ES-I3 (cell line): ENCODE measurements at regions not wholly inside any gene's neighbourhood (a gene's known extent, or its start where the extent isn't known, plus 50 kb on each side); places are given as distances from the start of the nearest gene placed in this dataset.

Experiments used
- H3K36me3 ChIP-seq: 2 replicates; pipeline ENCODE4 v1.6.1; 2013; ENCODE audit warnings: mild to moderate bottlenecking, low read length, control low read depth, moderate library complexity; ENCODE audit not compliant: insufficient read depth
- H3K4me1 ChIP-seq: 2 replicates; pipeline ENCODE4 v1.6.1; 2013; ENCODE audit warnings: mild to moderate bottlenecking, control low read depth, low read length; ENCODE audit not compliant: insufficient read depth
- H3K9ac ChIP-seq: 2 replicates; pipeline ENCODE4 v1.6.1; 2013; ENCODE audit warnings: low read depth, mild to moderate bottlenecking, low read length, moderate library complexity
- H3K9me3 ChIP-seq: 2 replicates; pipeline ENCODE4 v1.6.1; 2013; ENCODE audit warnings: mild to moderate bottlenecking, low read length, moderate library complexity; ENCODE audit not compliant: control insufficient read depth, insufficient read depth

DNA sequence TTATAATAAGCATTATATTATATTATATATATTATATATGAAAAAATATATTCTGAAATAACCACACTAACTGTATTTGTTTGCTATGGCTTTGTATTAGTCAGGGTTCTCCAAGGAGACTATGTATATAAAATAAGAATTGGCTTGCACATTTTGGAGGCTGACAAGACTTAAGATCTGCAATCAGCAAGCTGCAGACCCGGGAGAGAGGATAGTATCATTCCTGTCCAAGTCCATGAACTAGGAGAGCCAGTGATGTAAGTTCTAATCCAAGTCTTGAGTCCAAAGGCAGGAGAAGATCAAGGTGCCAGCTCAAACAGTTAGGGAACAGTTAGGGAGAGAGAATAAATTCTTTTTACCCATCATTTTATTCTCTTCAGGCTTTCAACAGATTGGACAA lies 639.5 kb downstream of the PLPP3 start:
- H3K9ac ChIP-seq, result no peak overlapping the region
- no peaks in the 10 kb centered on the region for H3K36me3 ChIP-seq
- no peaks in the 10 kb centered on the region for H3K9me3 ChIP-seq
- H3K4me1 ChIP-seq, result no peaks in the 10 kb centered on the region

DNA sequence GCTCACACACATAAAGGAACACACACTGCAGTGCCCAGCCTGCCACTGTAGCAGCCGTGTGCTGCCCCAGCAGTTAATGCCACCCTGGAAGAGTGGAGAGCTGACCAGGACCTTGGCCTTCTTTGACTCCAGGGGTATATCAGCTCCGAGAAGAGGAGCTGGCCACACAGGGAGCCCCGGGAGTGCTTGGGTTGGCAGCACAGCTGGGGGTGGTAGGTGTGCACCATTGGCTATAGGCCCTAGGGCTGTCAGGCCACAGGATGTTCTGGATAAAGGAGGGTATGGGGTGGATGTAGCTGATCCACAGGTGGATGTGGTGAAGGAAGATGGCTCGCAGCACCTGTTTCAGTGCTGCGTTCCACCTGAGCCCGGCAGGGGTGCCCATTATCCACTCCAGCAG lies 640.5 kb downstream of the PLPP3 start:
- no peak overlapping the region for H3K9ac ChIP-seq
- H3K36me3 ChIP-seq, result no peaks in the 10 kb centered on the region
- no peaks in the 10 kb centered on the region for H3K9me3 ChIP-seq
- H3K4me1 ChIP-seq, result no peaks in the 10 kb centered on the region

DNA sequence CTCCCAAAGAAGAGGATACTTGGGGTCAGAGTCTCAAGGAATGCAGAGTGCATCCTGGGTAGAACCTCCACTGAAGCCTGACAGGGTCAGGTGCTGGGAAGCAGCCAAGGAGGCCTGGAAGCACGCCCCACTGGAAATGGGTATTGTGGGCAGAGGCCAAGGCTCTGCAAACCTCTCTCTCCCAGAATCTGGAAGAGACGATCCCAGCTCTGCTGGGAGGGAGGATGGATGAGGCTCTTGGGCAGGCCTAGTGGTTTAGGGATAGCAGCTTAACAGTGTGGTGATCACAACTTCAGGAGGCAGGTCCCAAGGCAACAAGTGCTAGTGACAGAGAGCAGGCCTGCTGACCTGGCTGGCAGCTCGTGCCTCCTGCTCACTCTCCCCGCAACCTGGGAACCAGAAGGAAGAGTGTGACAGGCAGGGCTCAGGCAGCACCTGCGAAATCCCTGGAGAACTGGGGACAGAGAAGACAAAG lies 641.0 kb downstream of the PLPP3 start:
- Histone ChIP-seq H3K4me1 (no peaks in the 10 kb centered on the region), H3K9ac (no peak overlapping the region), H3K9me3 (no peaks in the 10 kb centered on the region), H3K36me3 (no peaks in the 10 kb centered on the region)

DNA sequence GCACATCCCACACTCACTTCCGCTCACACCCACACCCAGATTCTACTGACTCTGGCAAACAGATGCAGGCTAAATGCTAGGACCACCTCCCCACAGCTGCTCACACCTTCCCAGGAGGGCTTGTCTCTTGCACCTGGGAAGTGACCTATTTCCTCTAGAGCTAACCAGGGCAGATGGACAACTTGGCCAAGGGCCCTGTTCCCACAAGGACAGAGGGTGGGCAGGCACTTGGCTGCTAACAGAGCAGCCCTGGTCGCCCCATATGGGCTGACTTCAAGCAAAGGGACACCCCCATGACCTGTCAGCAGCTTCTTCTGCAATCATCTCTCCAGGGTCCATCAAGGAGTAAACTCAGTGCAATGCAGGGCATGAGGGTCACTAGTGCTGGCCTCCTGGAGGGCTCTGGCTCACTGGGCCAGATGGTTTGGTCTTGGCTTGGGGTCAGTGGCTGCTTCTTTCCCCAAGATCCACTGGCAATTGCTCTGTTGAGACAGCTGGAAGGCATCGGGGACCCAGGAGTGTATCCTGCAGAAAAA lies 641.5 kb downstream of the PLPP3 start:
- Histone ChIP-seq H3K4me1 (no peaks in the 10 kb centered on the region), H3K9me3 (no peaks in the 10 kb centered on the region), H3K36me3 (no peaks in the 10 kb centered on the region)

DNA sequence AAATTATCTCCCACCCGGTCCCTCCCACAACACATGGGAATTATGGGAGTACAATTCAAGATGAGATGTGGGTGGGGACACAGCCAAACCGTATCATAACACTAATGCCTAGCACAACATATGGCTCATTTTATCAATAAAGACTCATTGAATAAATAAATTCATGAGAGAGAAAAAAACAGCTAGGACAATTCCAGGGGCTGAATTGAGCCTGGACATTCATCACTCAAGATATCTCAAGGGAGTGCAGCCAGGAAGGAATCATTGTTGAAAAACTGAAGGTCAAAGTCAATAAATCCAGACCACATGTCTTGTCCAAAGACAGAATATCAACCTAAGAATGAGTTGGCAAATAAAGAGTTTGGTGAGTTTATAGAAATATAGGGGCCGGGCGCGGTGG lies 644.1 kb downstream of the PLPP3 start:
- Histone ChIP-seq H3K4me1 (no peaks in the 10 kb centered on the region), H3K9ac (no peak overlapping the region), H3K9me3 (no peaks in the 10 kb centered on the region), H3K36me3 (no peaks in the 10 kb centered on the region)

More for the DNA sequence above, 641.5 kb downstream of the PLPP3 start:
- H3K9ac ChIP-seq, result no peak overlapping the region

DNA sequence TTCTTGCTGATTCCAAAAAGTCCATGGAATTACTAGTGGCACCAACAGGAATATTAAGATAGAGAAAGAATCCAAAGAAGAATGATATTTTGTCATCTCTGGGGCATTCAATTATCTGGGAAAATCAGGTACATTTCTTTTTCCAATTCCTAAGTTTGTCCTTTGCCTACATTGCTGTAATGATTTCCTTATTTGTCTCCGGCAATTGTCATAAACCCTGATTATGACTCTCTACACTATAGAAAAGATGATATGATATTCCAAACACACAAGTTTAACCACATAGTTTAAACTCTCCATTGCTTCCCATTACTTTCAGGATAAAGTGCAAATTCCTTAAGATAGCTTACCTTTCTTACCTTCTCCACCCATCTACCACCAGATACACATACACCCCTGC lies 647.0 kb downstream of the PLPP3 start:
- Histone ChIP-seq H3K9ac (no peak overlapping the region), H3K4me1 (no peaks in the 10 kb centered on the region), H3K36me3 (no peaks in the 10 kb centered on the region), H3K9me3 (no peaks in the 10 kb centered on the region)

DNA sequence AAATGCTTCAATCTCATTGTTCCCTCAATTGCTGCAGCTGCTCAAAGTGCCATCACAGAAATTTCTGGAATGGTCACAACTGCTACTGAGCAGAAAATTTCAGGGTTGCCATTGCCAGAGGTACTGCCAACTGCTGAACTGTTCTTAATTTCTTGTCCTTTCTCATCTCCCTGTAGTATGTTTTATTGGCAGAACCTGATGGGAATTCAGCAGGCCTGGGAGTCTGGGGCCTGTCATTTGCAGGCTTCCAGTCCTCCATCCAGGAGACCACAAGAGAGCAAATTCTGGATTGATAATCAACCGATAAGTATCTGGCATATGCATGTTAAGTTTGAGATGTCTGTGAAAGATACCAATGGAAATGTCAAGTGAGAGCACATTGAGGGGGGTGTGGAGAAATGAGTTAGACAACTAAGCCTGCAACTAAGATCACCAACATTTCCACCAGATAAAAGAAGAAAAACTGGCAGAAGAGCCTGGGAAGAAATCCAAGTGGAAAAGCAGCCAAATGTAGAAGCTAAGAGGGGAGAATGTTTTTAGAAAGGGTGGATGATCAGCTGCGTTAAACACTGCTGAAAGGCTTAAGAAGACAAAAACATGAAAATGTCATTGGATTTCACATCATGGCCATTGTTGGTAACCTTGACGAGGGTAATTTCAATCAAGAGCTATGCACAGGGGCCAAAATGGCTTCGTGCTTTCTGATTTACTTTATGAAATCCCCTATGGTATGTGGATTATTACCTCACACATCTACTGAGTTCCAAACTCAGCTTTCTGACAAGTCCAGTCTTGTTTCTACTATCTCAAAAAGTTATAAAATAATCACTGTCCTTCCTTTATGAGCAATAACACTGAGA lies 648.1 kb downstream of the PLPP3 start:
- Histone ChIP-seq H3K4me1 (no peaks in the 10 kb centered on the region), H3K9ac (no peak overlapping the region), H3K9me3 (no peaks in the 10 kb centered on the region), H3K36me3 (no peaks in the 10 kb centered on the region)

DNA sequence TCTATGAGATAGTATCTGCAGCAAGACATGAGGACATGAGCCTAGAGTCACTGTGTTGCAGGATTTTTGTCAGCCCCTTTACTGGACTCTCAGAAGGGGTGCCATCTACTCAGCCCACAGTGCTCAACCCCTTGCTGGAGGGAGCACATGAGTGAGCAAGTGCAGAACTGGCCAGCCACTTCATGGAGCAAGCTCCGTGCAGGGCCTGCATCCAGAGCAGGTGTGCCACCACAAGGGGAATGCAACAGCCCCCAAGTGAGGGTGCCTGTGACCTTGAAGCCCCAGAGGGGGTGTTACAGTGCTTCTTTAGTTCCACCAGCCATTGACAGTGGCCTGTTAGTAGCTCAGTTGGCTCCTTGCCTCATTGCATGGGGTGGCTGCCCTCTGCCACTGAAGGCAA lies 649.7 kb downstream of the PLPP3 start:
- Histone ChIP-seq H3K36me3 (no peaks in the 10 kb centered on the region), H3K9me3 (no peaks in the 10 kb centered on the region), H3K9ac (no peak overlapping the region), H3K4me1 (no peaks in the 10 kb centered on the region)

DNA sequence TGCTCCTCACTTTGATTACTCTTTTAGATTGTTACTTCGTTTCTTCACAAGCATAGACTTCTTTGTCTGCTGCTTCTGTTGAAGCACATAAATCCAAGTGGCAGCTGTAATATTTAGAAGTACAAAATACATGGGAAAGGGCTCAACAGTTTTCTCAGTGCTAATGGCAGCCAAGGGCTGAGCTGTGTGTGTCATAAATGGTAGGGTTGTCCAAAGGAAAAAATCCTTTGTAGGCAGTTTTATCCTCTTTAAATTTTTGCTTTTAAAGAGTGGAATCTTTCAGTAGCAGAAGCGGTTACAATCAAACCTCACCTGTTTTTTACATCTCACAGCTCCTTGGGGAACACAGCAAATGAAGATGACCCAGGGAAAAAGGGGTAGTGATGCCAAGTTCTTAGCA lies 650.8 kb downstream of the PLPP3 start:
- no peaks in the 10 kb centered on the region for H3K4me1 ChIP-seq
- H3K36me3 ChIP-seq, result no peaks in the 10 kb centered on the region
- no peak overlapping the region for H3K9ac ChIP-seq
- no peaks in the 10 kb centered on the region for H3K9me3 ChIP-seq

DNA sequence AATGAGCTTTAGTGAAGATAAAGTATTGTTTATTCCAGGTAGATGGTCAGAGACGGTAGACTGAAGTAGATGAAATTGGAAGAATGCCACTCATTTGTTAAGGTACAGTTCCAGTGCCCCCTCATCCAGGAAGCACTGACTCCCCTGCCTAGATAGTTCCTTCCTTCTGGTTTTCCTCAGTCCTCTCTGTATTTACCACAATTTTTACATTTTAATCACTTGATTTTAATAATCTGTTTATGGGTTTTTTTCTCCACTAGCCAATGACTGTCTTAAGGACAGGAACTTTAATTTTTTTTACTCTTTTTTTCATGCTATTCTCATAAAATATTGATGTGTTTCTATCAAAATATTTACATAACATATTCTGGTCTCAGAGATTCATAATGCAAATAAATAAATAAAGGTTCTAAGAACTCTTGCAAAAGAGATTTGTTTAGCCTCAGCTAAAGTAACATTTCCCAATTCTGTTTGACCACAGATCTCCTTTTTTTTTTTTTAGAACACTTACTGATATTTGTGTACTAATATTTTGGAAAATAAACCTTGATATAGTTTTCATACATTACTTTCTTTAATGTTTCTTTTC lies 651.6 kb downstream of the PLPP3 start:
- Histone ChIP-seq H3K4me1 (no peaks in the 10 kb centered on the region), H3K9me3 (no peaks in the 10 kb centered on the region), H3K9ac (no peak overlapping the region), H3K36me3 (no peaks in the 10 kb centered on the region)

DNA sequence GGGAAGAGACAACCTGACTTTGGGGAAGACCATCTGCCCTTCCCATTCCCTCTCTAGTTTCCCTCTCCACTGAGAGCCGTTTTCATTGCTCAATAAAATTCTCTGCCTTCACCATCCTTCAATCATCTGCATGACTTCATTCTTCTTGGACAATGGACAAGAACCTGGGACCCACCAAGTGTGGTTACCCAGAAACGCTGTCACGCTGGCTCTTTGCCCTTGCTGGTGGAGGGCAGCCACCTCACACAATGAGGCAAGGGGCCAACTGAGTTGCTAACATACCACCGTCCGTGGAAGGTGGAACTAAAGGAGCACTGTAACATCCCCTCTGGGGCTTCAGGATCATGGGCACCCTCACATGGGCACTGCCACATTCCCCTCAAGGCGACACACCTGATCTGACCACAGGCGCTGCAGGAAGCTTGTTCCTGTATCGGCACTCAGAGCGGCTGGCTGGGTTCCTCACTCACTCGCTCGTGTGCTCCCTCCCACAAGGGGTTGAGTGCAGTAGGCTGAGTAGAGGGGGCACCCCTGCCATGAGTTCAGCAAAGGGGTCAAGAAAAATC lies 652.4 kb downstream of the PLPP3 start:
- no peaks in the 10 kb centered on the region for H3K4me1 ChIP-seq
- no peak overlapping the region for H3K9ac ChIP-seq
- no peaks in the 10 kb centered on the region for H3K9me3 ChIP-seq
- H3K36me3 ChIP-seq, result no peaks in the 10 kb centered on the region

DNA sequence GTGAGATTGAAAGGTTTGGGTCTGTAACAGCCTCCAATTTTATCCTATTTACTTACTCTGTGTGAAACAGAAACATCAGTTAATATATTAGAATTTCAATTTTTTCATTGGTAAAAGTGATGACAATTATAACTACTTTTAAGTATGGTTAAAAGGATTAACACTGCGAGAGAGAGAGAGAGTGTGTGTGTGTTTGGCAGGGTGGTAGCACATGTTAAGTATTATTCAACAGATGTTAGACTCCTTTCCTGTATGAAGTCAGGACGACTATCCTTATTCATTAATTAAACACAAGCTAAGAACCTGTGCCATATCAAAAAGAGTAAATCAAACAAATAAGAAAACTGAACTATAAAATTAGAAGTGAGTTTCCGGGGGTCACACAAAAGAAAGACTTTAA lies 662.5 kb downstream of the PLPP3 start:
- Histone ChIP-seq H3K4me1 (no peaks in the 10 kb centered on the region), H3K36me3 (no peaks in the 10 kb centered on the region), H3K9me3 (no peaks in the 10 kb centered on the region), H3K9ac (no peak overlapping the region)

DNA sequence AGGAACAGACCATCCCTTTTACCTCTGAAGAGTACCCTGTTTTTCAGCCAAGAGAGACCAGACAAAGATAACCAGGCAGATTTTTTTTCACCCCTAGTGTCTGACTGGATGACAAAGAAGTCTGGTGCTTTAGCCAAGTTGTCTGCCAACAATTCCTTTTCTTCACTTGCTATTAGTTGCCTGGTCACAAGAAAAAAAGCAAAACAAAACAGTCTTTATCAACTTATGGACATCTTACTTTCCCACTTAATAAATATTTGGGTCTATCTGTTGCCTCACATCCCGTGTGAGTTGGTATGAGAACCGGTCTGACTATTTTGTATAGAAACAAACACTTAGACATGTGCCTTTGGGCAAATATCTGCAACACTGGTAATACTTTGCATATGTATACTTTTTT lies 662.9 kb downstream of the PLPP3 start:
- Histone ChIP-seq H3K9me3 (no peaks in the 10 kb centered on the region), H3K9ac (no peak overlapping the region), H3K4me1 (no peaks in the 10 kb centered on the region), H3K36me3 (no peaks in the 10 kb centered on the region)

DNA sequence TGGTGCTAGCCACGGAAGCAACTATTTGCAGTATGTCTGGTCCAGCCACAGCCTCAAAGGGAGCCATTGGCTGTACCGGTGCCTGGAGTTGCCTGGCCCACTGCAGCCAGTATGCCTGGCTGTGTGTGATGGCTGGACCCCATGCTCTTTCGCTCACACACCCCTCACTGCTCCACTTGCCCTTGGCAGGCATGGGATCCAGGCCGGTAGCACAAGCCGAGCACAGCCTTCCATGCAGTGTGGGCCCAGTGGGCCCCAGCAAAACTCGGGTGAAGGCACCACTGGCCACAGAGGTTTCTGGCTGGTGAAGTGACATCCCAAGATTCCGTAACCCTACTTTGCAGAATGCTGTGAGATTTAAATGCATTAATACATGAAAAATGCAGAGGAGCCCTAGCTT lies 665.8 kb downstream of the PLPP3 start:
- H3K9ac ChIP-seq, result no peak overlapping the region
- H3K9me3 ChIP-seq, result no peaks in the 10 kb centered on the region
- H3K36me3 ChIP-seq, result no peaks in the 10 kb centered on the region
- H3K4me1 ChIP-seq, result no peaks in the 10 kb centered on the region

DNA sequence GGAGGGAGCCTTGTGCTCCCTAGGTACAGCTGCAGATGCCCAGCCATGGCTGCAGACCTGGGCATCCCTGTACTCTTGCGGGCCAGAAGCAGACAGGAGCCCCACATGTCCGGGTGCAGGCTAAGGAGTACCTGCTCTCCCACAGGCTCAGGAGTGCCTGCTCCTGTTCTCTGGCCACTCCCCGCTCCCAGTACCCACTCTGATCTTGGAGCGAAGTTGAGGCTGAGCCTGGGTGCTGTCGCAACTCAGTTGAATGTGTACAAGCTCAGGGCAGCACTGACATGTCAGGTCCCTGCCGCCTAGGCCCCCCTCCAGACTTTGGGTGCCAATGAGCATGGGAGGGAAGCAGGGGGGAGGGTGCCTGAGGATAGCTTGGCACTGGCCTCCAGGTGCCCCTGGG lies 666.9 kb downstream of the PLPP3 start:
- no peaks in the 10 kb centered on the region for H3K9me3 ChIP-seq
- no peaks in the 10 kb centered on the region for H3K36me3 ChIP-seq
- H3K9ac ChIP-seq, result no peak overlapping the region
- H3K4me1 ChIP-seq, result no peaks in the 10 kb centered on the region
